HK-2 (cell line): ENCODE measurements at regions not wholly inside any gene's neighbourhood (a gene's known extent, or its start where the extent isn't known, plus 50 kb on each side); places are given as distances from the start of the nearest gene placed in this dataset.
A peak's percentile ranks its signal among the peaks of the same experiment; 100 is the strongest.

Experiments
- DNase-seq: peaks from one replicate; pipeline ENCODE4 v3.0.0-alpha.2; 2018; ENCODE audit not compliant: unreplicated experiment

- peak; percentile 67 for DNase-seq
These were observed 53.7 kb upstream of the FABP6 start for GRCh38 chr5:160175438-160176218.

- no peak for DNase-seq
These were observed 54.4 kb upstream of the FABP6 start for GRCh38 chr5:160174780-160175437.

GRCh38 chr5:160174290-160174689 lies 55.0 kb upstream of the FABP6 start:
- DNase-seq, result no peak

GRCh38 chr5:160171666-160172065 lies 52.4 kb upstream of the PWWP2A start:
- no peak for DNase-seq

GRCh38 chr5:160169326-160169725 lies 50.1 kb upstream of the PWWP2A start:
- no peak for DNase-seq
